Prostate gland (tissue), 2 donors: ENCODE measurements at regions not wholly inside any gene's neighbourhood (a gene's known extent, or its start where the extent isn't known, plus 50 kb on each side); places are given as distances from the start of the nearest gene placed in this dataset.

Source experiments
- DNase-seq: peaks from one replicate; pipeline ENCODE4 v3.0.0-alpha.2; 2019; ENCODE audit warnings: low spot score
- H3K27ac ChIP-seq, 2 donors: fragments of 200-600 bp; sonication (generic); 2 replicates each; pipeline ENCODE4 v1.5.1; 2017 to 2019
- H3K27me3 ChIP-seq: fragments of 200-600 bp; sonication (generic); replicated peaks from 2 replicates; pipeline ENCODE4 v1.5.1; 2019; ENCODE audit not compliant: insufficient read depth
- H3K36me3 ChIP-seq, 2 donors: fragments of 200-600 bp; sonication (generic); 1 replicate in 1 of 2; 2 replicates in 1 of 2; pipeline versions ENCODE4 v1.5.1 to v1.8.1; 2017 to 2019
- H3K4me1 ChIP-seq: fragments of 200-600 bp; sonication (generic); replicated peaks from 2 replicates; pipeline ENCODE4 v1.5.1; 2019
- H3K4me3 ChIP-seq, 2 donors: fragments of 200-600 bp; sonication (generic); 2 replicates each; pipeline ENCODE4 v1.5.1; 2017 to 2019
- H3K9me3 ChIP-seq: fragments of 200-600 bp; sonication (generic); 2 replicates; pipeline ENCODE4 v1.5.1; 2017
- POLR2A ChIP-seq: fragments of 450-650 bp; IDR thresholded peaks from one replicate; pipeline ENCODE4 v1.6.1; 2016; ENCODE audit warnings: antibody characterized with exemption, mild to moderate bottlenecking
- POLR2AphosphoS5 ChIP-seq: sonication (generic); formaldehyde crosslinking; IDR thresholded peaks from one replicate; pipeline ENCODE4 v1.6.1; 2017; ENCODE audit warnings: antibody characterized with exemption
- WGBS: methylation state at CpG from one replicate; pipeline ENCODE4 v1.1.5; 2018; 5-methylcytosine and 5-hydroxymethylcytosine counted together
- intact Hi-C: fragments of 100-400 bp; cut with DNase I; formaldehyde crosslinking; loops from one replicate; pipeline ENCODE4 v1.14.2; 2022
- TF ChIP-seq, protein P1 (sequence below), 4 experiments: fragments of 200-600 bp in 2 of 4; fragments of 450-650 bp in 2 of 4; sonication (generic) in 2 of 4; IDR thresholded peaks; 1 replicate in 3 of 4; 2 replicates in 1 of 4; pipeline ENCODE4 v1.5.1; 2016 to 2019; ENCODE audit warnings: antibody characterized with exemption in 4 of 4, mild to moderate bottlenecking in 2 of 4, moderate library complexity in 2 of 4

DNA sequence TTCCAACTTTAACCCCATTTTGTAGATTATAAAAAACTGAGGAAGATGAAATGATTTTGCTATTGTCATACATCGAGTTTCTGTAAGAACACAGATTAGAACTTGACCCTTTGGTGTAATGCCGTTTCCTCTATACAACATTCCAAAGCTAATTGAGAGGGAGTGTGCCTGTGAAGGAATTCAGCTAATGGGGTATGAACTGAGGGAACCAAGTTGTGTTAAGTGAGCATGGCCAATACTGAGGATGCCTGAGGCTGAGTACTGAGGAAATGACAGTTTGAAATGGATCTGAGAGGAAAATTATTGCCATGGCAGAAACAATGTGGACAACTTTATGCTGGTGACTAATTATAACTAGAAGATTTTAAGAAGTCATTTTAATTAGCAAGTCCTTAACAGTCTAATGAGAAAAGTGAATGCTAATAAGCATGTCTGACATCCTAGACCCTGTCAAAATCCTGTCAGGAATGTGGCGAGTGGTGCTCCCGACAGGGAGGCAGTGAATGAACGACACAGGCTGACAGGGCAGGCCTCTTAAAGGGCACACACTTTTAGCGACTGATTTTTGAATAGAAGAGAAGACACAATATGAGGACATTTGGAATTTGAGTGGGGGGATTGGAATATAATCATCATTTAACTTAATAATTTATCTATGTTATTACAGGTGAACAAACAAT lies 262.5 kb downstream of the HLX start:
- H3K27me3 ChIP-seq, result no peaks in the 10 kb centered on the region
- H3K9me3 ChIP-seq, result no peaks in the 10 kb centered on the region
- no peaks in the 10 kb centered on the region for H3K4me1 ChIP-seq
- no peaks in the 10 kb centered on the region for H3K36me3 ChIP-seq
- H3K4me3 ChIP-seq, result no peak overlapping the region
- no peak overlapping the region for H3K27ac ChIP-seq
- TF ChIP-seq POLR2AphosphoS5 (no peak), POLR2A (no peak)
- TF ChIP-seq, protein P1, sequence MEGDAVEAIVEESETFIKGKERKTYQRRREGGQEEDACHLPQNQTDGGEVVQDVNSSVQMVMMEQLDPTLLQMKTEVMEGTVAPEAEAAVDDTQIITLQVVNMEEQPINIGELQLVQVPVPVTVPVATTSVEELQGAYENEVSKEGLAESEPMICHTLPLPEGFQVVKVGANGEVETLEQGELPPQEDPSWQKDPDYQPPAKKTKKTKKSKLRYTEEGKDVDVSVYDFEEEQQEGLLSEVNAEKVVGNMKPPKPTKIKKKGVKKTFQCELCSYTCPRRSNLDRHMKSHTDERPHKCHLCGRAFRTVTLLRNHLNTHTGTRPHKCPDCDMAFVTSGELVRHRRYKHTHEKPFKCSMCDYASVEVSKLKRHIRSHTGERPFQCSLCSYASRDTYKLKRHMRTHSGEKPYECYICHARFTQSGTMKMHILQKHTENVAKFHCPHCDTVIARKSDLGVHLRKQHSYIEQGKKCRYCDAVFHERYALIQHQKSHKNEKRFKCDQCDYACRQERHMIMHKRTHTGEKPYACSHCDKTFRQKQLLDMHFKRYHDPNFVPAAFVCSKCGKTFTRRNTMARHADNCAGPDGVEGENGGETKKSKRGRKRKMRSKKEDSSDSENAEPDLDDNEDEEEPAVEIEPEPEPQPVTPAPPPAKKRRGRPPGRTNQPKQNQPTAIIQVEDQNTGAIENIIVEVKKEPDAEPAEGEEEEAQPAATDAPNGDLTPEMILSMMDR (IDR thresholded peaks at IDR 0.05), result no peak
- intact Hi-C loops, result no loop called here
- WGBS, result 82% methylated on average over 6 of the region's 6 CpGs
- DNase-seq, result no peak

- Histone ChIP-seq H3K4me1 (no peaks in the 10 kb centered on the region), H3K4me3 (no peak overlapping the region), H3K36me3 (no peaks in the 10 kb centered on the region), H3K9me3 (no peaks in the 10 kb centered on the region), H3K27me3 (no peaks in the 10 kb centered on the region), H3K27ac (no peak overlapping the region)
- intact Hi-C loops, result no loop called here
- DNase-seq, result no peak
- 56% methylated on average over 4 of the region's 4 CpGs for WGBS
- TF ChIP-seq POLR2AphosphoS5 (no peak), POLR2A (no peak)
- TF ChIP-seq, protein P1 (IDR thresholded peaks at IDR 0.05), result no peak
Measured at GRCh38 chr1:221148660-221149059, 269.4 kb downstream of the HLX start.

DNA sequence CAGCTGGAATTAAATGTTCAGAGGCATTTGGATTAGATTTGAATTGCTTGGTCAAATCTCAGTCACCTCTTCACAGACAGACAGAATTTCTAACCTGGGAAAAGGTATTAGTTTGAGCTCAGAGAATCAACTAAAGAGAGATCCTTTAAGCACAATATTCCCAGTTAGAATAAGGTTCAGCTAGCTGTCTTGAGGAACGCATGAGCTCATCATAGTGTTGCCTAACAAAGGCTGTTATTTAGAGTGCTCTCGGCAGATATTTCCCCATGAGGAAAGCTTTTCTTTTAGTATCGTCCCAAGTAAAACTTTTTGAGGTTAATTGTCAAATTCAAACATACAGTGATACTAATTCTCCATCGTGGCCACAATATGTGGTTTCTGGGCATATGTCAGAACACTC lies 269.9 kb downstream of the HLX start:
- no peaks in the 10 kb centered on the region for H3K9me3 ChIP-seq
- TF ChIP-seq, protein P1 (IDR thresholded peaks at IDR 0.05), result no peak
- TF ChIP-seq POLR2A (no peak), POLR2AphosphoS5 (no peak)
- 76% methylated on average over 4 of the region's 4 CpGs for WGBS
- no peak overlapping the region for H3K4me3 ChIP-seq
- H3K27me3 ChIP-seq, result no peaks in the 10 kb centered on the region
- intact Hi-C loops, result no loop called here
- DNase-seq, result no peak
- H3K36me3 ChIP-seq, result no peaks in the 10 kb centered on the region
- H3K27ac ChIP-seq, result no peak overlapping the region
- no peaks in the 10 kb centered on the region for H3K4me1 ChIP-seq

DNA sequence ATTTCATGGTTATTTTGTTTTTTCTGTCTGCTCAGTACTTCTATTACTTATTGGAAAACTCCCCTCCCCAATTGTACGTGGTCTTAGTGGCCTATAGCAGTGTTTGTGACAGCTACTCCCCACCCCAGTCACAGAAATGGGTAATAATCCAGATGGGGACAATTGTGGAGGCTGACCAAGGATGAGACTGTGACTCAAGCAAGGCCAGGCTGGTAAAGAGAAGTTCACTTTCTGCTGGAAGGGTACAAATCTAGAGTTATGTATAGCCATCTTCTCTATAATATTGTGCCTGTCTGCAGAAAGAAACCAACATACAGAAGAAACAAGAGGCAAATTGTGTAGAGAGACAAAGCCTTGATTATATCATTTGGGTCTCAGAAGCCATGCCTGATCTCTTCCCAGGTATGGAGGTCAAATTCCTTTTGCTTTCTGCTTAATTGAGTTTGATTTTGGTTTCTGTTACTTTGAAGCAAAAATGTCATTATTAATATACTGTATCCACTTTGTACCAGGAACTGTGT lies 270.4 kb downstream of the HLX start:
- no peaks in the 10 kb centered on the region for H3K4me1 ChIP-seq
- intact Hi-C loops, result no loop called here
- no peak overlapping the region for H3K27ac ChIP-seq
- WGBS, result 68% methylated on average over 1 of the region's 1 CpG
- H3K9me3 ChIP-seq, result no peaks in the 10 kb centered on the region
- no peaks in the 10 kb centered on the region for H3K36me3 ChIP-seq
- no peak overlapping the region for H3K4me3 ChIP-seq
- no peak for TF ChIP-seq POLR2A
- TF ChIP-seq, protein P1 (IDR thresholded peaks at IDR 0.05), result no peak
- no peak for TF ChIP-seq POLR2AphosphoS5
- H3K27me3 ChIP-seq, result no peaks in the 10 kb centered on the region
- DNase-seq, result no peak

DNA sequence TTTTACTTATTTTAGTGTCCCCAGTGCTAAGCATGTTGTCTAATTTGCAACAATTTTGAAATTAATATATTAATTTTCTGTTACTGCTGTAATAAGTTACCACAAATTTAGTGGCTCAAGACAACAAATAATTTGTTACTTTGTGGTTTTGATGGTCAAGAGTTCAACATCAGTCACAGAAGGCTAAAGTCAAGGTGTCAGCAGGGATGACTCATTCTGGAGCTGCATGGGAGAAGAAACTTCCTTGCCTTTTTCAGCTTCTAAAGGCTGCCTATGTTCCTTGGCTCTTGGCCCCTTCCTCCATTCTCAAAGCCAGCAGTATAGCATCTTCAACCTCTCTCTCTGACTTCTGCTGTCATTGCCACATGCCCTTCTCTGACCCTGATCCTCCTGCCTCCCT lies 271.8 kb downstream of the HLX start:
- no peaks in the 10 kb centered on the region for H3K27me3 ChIP-seq
- DNase-seq, result no peak
- H3K9me3 ChIP-seq, result no peaks in the 10 kb centered on the region
- no peak overlapping the region for H3K4me3 ChIP-seq
- H3K4me1 ChIP-seq, result no peaks in the 10 kb centered on the region
- H3K36me3 ChIP-seq, result no peaks in the 10 kb centered on the region
- intact Hi-C loops, result no loop called here
- no peak overlapping the region for H3K27ac ChIP-seq
- no peak for TF ChIP-seq POLR2A
- TF ChIP-seq, protein P1 (IDR thresholded peaks at IDR 0.05), result no peak
- TF ChIP-seq POLR2AphosphoS5, result no peak
